Activated naive CD8-positive, alpha-beta T cell treated with anti-CD3 and anti-CD28 coated beads, Interleukin-2, amount 50 U/mL, for 16 hours (primary cell): ENCODE measurements at regions not wholly inside any gene's neighbourhood (a gene's known extent, or its start where the extent isn't known, plus 50 kb on each side); places are given as distances from the start of the nearest gene placed in this dataset.

Experiments used
- DNase-seq: peaks from one replicate; pipeline ENCODE4 v3.0.0-alpha.2; 2020; ENCODE audit warnings: low read depth, low spot score

DNA sequence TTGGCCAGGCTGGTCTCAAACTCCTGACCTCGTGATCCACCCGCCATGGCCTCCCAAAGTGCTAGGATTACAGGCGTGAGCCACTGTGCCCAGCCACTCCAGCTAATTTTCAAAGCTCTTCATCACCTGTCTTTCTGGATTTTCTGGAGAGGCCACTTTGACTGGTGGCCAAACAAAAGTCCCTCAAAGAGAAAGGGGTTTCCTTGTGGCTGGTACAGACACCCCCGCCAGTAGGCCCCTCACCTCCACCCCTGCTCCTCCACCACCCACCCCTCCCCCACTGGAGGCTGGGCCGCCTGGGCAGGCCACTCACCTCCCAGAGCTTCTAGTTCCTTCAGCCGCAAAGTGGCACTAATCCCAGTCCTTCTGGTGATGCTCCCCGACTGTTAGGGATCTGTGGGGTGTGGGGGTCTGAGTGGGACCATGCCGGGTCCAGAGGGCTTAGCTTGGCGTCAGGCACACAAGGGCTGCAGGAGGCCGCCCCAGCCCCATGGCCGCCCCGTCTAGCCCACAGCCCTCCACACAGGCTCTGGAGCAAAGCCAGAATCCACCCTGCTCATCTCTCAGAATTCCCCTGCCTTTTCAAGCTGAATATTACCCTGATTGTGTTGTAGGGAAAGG, 182.0 kb upstream of the IER5L start:
- no peak for DNase-seq

DNA sequence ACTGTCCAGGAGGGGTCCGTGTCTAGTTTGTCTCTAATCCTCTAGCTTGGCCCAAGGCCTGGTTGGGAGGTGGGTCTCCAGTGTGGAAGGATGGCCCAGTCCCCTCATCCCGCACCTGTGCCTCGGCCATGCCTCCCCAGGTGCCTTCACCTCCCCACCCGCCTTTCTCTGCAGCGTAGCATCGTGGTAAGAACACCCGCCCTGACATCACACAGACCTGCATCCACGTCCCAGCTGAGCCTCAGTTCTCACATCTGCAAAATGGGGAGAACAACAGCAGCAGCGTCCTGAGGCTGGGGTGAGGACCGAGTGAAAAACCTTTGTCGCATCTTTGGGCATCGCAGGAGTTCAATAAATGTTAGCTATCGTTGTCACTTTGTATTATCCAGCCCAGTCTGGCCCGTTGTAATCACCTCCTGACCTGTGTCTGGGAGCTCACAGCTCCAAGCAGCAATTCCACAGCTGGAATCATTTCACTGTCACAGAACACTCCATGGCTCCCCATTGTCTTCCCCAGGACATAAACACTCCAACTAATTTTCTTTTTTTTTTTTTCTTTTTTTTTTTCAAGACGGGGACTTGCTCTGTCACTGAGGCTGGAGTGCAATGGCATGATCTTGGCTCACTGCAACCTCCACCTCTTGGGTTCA, 181.2 kb upstream of the IER5L start:
- DNase-seq, result no peak

- no peak for DNase-seq
These were observed 180.6 kb upstream of the IER5L start for GRCh38 chr9:129358621-129359154.

- DNase-seq, result no peak
These were observed 179.7 kb upstream of the IER5L start for GRCh38 chr9:129357773-129358245.

DNA sequence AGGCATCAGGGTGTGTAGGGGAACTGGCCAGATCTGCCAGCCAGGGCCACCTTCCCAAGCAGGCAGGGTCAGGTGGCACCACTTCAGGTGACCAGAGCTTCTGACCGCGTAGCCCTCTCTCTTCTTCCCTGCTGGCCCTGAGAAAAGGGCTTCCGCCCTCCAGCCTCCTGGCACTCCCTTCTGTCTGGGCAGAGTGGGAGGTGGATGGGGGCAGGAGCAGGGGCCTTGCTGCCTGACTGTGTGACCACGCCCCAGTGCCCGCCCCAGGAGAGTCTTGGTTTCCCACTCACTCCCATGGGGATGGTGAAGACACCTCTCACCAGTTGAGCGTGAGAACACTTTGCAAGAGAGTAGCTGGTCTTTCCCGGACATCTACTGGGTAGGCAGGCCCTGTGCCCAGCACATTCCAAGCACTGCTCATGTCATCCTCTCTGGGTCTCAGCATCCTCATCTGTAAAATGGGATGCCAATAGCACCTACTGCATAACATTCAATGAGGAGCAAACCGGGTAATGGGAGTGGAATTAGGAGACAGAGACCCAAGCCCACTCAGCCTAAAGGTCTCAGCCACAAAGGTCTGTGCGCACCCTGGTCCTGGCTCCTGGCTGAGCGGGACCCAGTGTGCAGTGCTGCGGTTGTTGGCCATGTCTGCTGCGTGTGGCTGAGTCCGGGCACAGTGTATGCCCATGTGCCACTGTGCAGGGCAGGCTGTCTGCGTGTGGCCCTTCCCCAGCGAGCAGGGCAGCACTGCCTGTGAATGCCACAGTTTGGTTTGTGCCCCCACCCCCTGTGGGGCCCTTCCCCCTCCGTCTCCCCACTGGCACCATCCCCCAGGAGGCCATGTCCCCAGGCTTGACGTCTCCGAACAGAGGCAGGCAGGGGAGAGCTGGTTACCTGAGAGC, 179.1 kb upstream of the IER5L start:
- DNase-seq, result no peak

DNA sequence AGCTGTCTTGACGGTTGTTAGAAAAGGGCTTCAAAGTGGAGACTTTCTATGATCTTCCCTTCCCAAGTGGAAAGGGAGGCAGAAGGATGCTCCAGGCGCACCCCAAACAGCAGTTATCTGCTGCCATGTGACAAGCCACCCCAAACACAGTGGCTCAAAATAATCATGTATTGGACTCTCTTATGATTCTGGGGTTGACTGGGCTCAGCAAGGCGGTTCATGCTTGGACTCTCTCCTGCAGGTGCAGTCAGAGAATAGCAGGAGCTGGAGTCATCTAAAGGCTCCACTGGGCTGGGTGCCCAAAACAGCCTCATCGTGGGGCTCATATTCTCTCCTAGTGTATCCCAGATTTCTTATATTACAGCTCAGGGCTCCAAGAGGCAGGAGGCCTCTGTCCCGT, 177.6 kb upstream of the IER5L start:
- no peak for DNase-seq

- no peak for DNase-seq
These were observed 176.4 kb upstream of the IER5L start for GRCh38 chr9:129354498-129354897.

- no peak for DNase-seq
These were observed 175.8 kb upstream of the IER5L start for GRCh38 chr9:129353697-129354336.

DNA sequence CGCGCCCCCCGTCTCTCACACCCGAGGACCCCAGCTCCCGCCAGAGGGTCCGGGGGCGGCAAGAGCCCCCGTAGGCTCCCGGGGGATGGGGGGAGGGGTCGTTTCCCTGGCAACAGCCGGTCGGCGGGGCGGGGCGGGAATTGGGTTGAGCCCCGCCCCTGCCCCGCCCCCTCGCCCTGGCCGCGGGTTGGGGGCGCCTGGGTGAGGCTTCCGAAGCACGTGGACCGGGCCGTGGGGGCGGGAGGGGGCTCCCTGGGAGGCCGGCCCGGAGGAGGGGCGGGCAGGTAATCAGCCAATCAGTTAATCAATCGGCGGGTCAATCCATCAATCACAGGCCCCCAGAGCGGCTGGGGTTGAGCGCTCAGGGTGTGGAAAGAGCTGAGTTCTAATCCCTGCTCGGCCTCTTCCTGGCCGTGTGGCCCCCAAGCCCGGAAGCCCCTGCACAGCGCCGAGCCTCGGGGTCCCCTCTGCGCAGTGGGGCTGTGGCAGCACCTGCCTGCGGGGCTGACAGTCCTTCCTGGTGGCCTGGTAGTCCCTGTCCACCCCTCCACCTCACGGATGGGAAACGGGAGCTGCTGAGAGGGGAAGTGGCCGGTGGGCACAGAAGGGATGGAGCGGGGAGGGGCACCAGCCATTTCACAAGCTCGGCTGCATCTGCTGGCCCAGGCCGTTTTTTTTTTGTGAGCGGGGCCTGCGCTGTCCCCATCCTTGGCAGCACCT, 174.2 kb upstream of the IER5L start:
- no peak for DNase-seq

GRCh38 chr9:129351642-129352145, 173.6 kb upstream of the IER5L start:
- DNase-seq, result no peak

DNA sequence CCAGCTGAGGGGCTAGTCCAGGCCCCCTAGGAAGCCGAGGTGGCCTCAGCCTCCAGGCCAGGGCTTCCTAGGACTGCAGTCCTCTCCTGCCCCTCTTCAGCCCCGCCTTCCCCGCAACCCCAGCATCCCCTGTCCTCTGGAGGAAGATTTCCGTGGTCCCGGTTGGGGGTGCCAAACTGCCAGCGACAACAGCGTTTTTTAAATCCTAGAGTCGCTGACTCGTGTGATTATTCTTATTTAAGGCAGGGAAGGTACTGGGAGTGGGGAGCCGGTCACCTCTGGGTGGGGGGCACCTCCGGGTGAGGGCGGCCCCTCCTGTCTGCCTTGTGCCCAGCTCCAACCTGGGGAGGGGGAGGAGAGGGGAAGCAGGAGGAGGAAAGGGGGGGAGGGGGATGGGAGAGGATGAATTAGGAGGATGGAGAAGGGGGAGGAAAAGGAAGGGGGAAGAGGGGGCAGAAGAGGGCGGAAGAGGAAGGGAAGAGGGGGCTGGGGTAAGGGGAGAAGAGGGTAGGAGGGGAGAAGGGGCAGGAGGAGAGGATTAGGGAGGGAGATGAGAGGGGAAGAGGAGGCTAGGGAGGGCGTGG, 173.1 kb upstream of the IER5L start:
- no peak for DNase-seq

- no peak for DNase-seq
These were observed 172.3 kb upstream of the IER5L start for GRCh38 chr9:129350143-129350935.

- DNase-seq, result no peak
These were observed 171.5 kb upstream of the IER5L start for GRCh38 chr9:129349665-129349947.

GRCh38 chr9:129348890-129349664, 171.0 kb upstream of the IER5L start:
- no peak for DNase-seq

DNA sequence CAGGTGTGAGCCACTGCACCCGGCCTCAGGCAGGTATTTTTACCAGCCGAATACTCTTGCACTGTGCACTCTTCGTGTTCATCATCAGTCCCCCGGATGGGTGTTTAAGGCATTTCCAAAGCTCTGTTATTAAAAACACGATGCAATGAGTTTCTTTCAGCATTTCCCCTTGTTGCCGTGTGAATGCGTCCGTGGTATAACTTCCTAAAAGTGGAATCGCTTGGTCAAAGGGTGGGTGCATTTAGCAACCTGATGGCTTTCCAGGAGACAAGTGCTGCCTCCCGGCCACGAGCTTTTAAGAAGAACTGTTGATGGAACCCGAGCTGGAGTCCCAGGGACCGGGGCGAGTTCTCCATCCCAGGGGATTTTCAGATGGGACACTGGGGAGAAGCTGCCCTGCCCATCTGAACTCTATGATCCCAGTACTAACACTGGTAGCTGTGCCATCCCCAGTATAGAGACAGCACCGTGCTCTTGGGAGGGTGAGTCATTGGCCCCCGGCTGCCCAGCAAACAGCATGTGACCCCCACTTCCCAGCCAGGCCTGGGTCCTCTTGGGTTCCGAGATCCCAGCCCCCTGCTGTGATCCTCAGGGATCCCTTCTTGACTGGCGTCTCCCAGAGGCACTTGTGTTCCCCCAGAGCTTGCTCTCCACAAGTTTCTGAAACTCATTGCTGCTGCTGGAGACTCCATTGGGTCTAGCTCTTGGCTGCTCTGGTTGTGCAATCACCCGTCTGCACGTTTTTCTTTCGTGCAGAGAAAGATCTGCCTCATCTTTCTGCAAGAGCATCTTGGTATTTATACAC, 169.5 kb upstream of the IER5L start:
- DNase-seq, result no peak

- no peak for DNase-seq
These were observed 168.0 kb upstream of the IER5L start for GRCh38 chr9:129346046-129346445.

DNA sequence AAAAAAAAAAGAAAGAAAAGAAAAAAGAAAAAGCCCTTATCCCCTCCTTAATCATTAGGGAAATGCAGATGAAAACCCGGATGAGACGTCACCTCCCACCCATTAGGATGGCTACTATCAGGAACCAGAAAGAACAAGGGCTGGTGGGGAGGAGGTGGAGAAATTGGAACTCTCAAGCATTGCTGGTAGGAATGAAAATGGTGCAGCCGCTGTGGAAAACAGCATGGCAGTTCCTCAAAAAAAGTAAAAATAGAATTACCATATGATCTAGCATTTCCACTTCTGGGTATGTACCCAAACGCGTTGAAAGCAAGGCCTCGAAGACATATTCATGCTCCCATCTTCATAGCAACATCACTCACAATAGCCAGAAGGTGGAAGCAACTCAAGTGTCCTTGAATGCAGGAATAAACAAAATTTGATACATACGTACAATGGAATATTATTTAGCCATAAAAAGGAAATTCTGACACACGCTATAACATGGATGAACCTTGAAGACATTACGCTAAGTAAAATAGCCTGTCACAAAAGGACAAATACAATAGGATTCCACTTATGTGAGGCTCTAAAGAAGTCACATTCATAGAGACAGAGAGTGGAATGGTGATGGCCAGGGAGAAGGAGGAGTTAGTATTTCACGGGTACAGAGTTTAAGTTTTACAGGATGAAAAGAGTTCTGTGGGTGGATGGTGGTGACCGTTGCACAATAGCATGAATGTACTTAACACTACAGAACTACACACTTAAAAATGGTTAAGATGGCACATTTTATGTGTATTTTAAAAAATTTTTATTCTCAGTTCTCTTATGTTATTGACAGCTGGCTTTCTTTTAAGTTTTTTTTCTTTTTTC, 166.8 kb upstream of the IER5L start:
- DNase-seq, result no peak
